Nucleus accumbens (tissue), 56 donors: ENCODE measurements at regions not wholly inside any gene's neighbourhood (a gene's known extent, or its start where the extent isn't known, plus 50 kb on each side); places are given as distances from the start of the nearest gene placed in this dataset.
"Not testable (repeated sequence)": the region's sequence is repeated elsewhere in the genome, so short reads cannot be mapped to it uniquely, and the experiment has no call there.

Experiments used
- DNase-seq, 56 donors: peaks; one replicate each; lab custom pipeline; 2025; lab: John Stamatoyannopoulos, UW

DNA sequence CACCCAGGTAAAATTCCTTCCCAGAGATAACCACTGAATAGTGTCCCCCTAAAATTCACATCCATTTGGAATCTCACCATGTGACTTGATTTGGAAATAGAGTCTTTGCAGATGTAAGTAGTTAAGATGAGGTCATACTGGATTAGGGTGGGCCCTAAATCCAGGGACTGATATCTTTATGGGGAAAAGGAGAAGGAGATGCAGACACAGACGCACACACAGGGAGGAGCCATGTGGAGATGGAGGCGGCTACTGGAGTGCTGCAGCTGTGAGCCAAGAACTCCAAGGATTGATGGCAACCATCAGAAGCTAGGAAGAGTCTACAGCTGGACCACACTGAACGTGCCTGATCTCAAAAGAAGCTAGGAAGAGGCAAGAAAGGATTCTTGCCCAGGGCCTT, 96.6 kb upstream of the SRD5A3 start:
- DNase-seq: no peak

DNA sequence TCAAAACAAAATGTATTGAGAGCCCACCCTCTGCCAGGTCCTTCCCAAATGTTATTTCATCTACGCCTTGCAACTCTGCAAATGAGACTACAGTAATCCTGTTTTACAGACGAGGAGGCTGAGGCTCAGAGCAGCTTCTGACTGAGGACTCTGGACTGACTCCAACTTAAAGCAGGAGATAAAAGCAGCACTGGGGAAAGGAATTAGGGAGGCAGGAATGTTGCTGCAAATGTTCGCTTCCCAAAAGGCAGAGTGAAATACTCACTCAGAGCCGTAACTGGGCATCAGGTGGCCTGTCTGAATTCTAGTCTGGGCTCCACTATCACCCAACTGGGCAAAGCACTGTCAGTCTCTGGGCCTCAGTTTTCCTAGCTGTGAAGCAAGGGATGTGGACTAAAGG, 94.7 kb upstream of the SRD5A3 start:
- DNase-seq: no peak

DNA sequence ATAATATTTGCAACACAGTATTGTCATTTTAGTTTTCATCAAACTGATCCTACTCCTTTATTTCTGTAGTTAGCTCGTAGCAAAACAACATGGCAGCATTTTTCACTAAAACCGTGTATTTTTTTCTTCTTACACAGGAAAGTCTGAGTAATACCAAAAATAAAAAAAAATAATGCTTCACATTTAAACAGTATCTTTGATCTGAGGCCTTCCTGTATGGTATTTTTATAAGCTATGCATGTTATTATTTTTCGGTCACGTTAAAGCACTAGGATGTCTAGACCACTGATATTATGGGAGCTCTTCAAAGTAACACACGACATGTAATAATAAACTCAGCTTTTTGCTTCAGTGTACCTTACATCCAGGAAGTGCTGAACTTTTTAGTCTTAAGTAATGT, 94.1 kb upstream of the SRD5A3 start:
- no peak for DNase-seq

DNA sequence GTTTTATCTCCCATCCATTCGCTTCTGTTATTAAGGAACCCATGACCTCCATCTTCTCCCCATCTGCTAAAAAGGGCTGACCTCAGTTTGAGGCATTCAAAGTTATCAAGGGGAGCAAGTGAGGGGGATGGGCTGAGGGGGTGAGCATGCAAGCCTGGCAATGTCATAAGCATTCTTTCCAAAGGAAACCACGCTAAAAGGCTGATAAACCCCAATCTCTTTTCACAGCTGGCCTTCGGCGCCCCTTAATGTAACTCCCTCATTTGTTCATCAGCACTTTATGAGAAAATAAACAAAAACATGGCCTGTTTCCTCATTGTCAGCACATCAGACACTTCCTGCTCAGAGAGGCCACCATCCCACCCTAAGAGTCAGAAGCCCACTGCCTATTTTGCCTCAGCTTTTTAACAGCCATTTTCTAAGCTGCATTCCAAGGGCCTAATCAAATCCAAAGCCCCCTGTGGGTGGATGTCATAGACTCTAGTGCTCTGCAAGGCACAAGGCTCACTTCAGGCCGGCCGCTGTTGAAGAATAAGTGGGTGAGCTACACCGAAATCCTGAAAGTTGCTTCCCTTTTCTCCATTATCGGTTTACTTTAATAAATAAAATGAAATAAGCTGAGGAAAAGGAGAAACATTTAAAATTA, 92.0 kb upstream of the SRD5A3 start:
- no peak for DNase-seq

DNA sequence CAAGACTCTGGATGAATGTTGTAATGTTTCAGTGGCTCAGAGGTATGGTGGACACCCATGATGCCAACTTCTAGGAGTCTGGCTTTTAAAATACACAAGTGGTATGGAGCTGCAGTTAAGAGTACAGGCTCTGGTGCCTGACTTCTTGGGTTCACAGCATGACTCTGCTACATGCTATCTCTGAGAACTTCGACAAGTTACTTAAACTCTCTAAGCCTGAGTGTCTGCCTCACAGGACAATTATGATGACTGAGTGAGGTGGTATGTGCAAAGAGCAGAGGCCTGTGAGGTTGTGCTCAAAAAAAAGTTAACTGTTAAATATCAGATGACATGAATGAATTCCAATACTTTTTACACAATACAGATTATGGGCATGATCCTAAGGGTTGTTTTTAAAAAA, 90.9 kb upstream of the SRD5A3 start:
- DNase-seq: no peak

DNA sequence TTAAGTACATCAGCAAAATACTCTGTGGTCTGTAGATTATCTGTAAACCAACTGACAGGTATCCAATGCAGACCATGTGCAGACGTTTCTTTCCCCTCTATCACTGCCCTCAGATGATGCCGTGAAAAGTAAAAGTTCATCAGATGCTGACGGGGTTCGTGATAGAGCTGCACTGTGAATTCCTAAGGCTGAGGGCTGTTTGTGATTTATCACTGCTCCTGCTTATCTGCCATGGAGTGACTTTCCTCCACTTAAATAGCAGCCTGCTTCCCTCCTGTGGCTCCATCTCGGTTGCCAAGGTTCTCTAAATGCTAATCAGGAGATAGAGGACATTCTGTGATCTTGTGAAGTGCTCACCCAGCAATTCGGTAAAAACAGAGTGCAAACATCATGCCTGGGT, 89.3 kb upstream of the SRD5A3 start:
- DNase-seq: no peak

DNA sequence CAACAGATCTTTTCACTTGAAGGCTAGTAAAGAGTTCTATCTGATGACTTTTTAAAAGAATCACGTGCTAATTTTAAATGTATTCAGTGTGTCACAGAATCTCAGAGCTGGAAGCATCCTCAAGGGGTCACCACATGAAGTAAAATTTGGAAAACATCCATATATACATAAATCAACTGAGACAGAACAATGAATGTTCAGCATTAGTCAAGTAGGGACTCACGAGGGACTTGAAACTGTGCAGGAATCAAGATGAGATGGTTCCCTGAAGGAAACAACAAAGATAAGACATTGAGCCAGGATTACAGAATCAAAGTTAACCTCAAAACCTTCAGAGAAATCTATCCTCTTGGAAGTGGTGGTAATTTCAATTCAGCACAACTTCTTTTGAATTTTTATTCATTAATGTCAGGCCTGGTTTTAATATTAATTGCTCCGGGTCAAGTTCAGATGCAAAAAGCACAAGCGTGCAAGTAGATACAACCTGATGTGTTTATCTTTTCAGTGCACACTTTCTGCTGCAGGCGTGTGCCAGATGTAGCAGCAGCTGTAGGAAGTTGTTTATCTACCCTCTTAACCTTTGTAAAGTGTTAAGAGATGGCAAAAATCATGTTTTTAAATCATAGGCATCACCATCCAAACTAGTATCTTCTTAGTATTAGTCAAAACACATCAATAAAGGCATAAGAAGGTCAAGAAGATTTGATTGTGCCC, 87.7 kb upstream of the SRD5A3 start:
- no peak for DNase-seq

DNA sequence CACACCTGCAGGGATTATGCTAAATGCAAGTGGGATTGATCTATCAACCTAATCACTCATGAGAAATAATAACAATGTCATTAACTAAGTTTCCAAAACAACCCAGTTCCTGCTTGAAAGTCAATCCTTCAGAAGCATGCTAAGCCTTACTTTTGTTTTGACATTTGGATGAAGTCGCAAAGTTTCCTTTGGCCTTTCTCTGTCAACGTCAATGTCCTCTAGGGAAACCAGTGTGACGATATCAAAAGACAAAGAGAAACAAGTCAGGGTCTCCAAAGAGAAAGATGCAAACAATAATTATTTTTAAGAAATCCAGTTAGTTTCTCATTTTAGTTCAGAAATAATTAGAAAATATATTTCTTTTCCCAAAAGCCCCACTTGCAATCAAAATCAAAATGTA, 86.7 kb upstream of the SRD5A3 start:
- DNase-seq: no peak

DNA sequence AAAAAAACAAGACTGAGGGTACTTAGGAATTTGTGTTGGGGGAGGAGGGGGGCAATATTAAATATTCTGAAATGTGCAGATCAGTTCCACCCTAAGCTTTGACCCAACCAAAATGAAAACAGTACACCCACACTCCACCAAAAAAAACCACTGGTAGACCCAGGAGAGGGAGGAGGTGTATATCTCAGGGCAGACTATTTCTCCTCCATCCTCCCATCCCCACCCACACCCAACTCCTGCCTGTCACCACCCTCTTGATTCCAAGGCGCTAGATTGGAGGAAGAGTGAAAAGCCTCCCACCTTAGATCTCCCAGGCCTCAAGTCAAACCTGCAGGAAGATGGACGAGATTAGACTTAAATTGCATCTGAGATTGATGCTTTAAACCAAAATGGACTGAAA, 76.6 kb upstream of the SRD5A3 start:
- DNase-seq: no peak

DNA sequence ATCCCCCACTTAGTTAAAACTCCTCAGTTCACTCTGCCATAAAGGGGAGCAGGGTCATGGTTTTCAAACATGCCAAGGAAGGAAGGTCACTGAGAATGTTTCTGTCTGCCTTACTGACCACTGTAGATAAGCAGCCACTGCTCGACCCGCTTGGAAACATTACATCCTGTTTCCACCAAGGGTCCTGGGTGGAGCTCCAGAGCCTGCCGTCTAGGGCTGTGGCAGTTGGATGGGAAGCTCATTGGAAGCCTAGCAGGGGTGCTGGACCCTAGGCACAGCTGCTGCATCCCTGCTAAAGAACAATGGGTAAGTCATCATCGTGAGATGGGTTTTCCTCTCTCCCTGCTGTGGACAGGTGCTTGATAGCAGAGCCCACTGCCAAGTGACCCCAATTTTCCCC, 76.0 kb upstream of the SRD5A3 start:
- DNase-seq: no peak

DNA sequence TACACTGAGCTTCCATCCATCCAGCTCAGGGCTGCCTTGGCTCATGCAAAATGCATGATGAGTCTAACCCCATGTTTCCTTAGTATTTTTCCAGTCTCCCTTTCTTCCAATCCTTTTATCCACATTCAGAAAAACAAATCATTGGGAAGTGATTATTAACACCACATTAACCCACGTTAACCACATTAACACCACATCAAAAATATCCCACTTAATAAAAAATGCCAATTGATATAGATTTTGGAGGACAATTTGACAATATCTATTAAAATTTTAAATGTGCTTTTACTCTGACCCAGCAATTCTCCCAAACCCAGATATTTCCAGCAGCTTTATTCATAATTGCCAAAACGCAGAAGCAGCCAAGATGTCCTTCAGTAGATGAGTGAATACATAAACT, 75.6 kb upstream of the SRD5A3 start:
- DNase-seq: no peak

DNA sequence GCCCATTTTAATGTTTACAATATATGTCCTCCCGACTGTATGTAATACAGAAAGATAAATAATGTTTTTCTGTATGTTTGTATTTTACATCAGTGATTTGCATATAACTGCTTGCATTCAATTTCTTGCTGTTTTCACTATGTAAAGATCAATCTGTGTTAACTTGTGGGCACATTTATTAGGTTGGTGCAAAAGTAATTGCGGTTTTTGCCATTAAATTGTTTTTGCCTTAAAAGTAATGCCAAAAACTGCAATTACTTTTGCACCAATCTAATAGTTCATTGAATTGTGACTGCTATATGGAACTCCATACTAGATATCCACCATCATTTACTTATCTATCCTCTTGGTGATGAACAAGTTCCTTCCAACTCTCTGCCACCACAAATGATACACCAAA, 73.9 kb upstream of the SRD5A3 start:
- no peak for DNase-seq

DNA sequence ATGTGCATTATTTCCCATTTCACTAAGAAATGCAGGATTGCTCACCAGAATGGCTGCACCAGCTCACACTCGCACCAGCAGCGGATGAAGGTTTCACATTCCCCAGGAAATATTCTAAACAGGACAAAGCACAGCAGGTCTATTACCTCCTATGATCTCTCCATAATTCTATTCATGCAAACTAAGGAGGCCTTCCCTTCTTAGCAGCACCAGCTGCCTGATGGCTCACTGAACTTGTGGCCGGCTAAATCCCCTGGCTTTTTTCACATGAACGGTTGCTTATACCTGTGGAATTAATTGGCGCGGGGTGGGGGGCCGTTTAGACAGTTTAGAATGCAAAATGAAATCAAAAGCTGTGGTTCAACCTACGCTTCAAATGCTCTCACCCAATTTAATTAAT, 73.5 kb upstream of the SRD5A3 start:
- no peak for DNase-seq

DNA sequence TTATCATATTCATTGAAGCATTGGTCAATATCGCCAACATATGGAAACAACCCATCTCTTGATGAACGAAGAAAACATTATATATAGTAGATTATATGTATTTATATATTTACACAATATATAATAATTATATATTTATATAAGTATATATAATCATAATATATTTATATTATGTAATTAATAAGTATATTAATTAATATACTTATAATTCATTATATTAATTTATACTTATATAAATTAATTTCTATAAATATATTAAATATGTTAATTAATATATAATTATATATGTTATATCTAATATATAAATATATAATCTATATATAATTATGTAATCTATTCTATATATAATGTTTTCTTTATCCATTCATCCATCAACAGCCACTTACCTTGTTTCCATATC, 69.0 kb upstream of the SRD5A3 start:
- no peak for DNase-seq

DNA sequence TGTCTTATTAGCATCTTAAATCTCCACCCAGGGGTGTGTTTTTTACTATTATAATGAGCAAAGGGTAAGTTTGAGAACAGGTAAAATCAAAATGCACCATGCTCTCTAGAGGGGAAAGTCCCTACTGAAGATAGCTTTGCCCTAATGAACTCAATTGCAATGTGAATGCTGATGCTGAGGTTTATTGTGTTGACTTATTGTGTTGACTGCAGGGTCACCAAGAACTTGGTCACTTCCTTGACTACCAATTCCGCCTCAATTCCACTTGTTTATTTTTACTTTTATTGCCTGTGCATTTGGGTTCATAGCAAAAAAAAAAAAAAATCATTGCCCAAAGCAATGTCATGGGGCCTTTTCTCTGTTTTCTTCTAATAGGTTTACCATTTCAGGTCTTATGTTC, 67.7 kb upstream of the SRD5A3 start:
- no peak for DNase-seq

DNA sequence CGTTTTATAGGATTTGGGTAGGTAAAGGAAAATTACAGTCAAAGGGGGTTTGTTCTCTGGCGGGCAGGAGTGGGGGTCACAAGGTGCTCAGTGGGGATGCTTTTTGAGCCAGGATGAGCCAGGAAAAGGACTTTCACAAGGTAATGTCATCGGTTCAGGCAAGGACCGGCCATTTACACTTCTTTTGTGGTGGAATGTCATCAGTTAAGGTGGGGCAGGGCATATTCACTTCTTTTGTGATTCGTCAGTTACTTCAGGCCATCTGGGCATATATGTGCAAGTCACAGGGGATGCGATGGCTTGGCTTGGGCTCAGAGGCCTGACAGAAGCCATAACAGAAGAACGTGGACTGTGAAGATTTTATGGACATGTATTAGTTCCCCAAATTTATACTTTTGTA, 65.6 kb upstream of the SRD5A3 start:
- DNase-seq: not testable (repeated sequence)

DNA sequence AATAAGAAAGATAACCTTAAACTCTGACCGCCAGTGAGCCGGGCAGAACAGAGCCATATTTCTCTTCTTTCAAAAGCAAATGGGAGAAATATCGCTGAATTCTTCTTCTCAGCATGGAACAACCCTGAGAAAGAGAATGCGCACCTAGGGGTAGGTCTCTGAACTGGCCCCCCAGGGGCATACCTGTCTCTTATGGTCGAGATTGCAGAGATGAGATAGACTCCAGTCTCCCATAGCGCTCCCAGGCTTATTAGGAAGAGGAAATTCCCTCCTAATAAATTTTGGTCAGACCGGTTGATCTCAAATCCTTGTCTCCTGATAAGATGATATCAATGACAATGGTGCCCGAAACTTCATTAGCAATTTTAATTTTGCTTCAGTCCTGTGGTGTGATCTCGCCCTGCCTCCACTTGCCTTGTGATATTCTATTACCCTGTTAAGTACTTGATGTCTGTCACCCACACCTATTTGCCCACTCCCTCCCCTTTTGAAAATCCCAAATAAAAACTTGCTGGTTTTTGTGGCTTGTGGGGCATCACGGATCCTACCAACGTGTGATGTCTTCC, 64.8 kb upstream of the SRD5A3 start:
- DNase-seq: not testable (repeated sequence)

DNA sequence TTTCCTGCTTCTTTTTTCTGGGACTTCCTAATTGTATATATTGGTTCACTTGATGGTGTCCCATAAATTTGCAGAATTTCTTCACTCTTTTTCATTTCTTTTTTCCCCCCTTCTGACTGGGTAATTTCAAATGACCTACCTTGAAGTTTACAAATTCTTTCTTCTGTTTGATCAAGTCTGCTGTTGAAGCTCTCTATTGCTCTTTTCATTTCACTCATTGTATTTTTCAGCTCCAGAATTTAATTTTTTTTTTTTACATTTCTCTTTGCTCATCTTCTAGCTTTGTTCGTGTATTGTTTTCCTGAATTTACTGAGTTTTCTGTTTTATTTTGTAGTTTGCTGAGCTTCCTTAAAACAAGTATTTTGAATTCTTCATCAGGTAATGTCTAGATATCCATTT, 61.7 kb upstream of the SRD5A3 start:
- no peak for DNase-seq

DNA sequence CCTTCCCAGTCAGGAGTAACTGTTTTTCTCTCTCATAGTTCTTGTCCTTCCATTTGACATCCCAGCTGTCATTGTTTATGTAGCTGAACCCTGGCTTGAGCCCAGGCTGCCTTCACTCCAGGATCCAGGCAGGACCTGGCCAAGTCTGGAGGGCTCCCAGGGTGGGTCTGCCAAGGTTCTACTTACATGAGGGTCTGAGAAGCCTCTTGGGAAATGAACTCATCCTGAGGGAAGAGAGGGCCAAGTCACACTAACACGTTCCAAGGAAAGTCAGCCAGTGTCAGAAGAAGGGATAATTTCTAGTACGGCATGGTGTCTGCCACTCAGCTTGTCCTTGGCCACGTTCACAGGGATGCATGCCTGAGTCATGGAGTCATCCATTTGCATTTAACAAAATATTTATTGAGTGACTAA, 54.8 kb upstream of the SRD5A3 start:
- DNase-seq: peak in 1 of 56 donors; percentile 27

DNA sequence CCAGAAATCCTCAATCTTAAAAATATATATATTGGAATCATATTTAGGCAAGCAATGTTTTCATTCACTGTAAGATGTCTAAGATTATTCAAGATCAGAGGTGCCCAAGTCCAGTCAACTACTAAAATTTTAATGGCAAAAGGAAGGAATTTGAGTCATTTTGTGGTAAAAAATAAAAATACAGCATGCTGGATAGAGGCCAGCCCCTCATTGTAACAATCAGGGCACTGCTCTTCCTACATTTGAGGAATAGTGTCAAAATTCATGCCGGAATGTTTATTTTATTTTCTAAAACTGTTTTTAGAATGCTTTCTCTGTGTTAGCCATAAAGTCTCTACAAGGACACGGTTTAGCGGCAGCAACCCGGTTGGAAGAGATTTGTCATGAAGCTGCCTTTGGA, 49.9 kb upstream of the SRD5A3 start:
- DNase-seq: no peak
